ENCODE measurements at regions not wholly inside any gene's neighbourhood (a gene's known extent, or its start where the extent isn't known, plus 50 kb on each side); places are given as distances from the start of the nearest gene placed in this dataset.

- H3K4me2 ChIP-seq (ENCODE audit: low read length), result no peak overlapping the region
- no peak for TF ChIP-seq EZH2phosphoT487 (IDR thresholded peaks at IDR 0.05; ENCODE audit: borderline replicate concordance, low read length)
- no peak for TF ChIP-seq CTCF (IDR thresholded peaks at IDR 0.05; ENCODE audit: low read depth, low read length, poor library complexity, severe bottlenecking)
- H3K9me3 ChIP-seq (ENCODE audit: control insufficient read depth, insufficient read depth, low read length), result no peaks in the 10 kb centered on the region
- no peaks in the 10 kb centered on the region for H3F3A ChIP-seq (ENCODE audit: control insufficient read depth, insufficient read depth)
- H3K4me3 ChIP-seq (ENCODE audit: low read length), result no peak overlapping the region
- no peaks in the 10 kb centered on the region for H3K79me2 ChIP-seq (ENCODE audit: control insufficient read depth, low read length)
- no peaks in the 10 kb centered on the region for H3K4me1 ChIP-seq (ENCODE audit: control insufficient read depth, low read length)
- H3K27ac ChIP-seq (ENCODE audit: low read depth, low read length), result no peak overlapping the region
- H4K20me1 ChIP-seq (ENCODE audit: control insufficient read depth, insufficient read depth, low read depth, low read length), result no peaks in the 10 kb centered on the region
- no peaks in the 10 kb centered on the region for H3K36me3 ChIP-seq (ENCODE audit: control insufficient read depth, low read length)
- no peaks in the 10 kb centered on the region for H3K9me2 ChIP-seq (replicated peaks; ENCODE audit: control insufficient read depth, low read length)
- no peaks in the 10 kb centered on the region for H3K27me3 ChIP-seq (ENCODE audit: control insufficient read depth, low read length)
Observed at GRCh38 chr4:124534131-124534530, 178.4 kb downstream of the ANKRD50 start.

- H3K4me2 ChIP-seq (ENCODE audit: low read length), result no peak overlapping the region
- H3K9me2 ChIP-seq (replicated peaks; ENCODE audit: control insufficient read depth, low read length), result no peaks in the 10 kb centered on the region
- H3F3A ChIP-seq (ENCODE audit: control insufficient read depth, insufficient read depth), result no peaks in the 10 kb centered on the region
- no peaks in the 10 kb centered on the region for H3K4me1 ChIP-seq (ENCODE audit: control insufficient read depth, low read length)
- TF ChIP-seq CTCF (IDR thresholded peaks at IDR 0.05; ENCODE audit: low read depth, low read length, poor library complexity, severe bottlenecking) (no peak), EZH2phosphoT487 (IDR thresholded peaks at IDR 0.05; ENCODE audit: borderline replicate concordance, low read length) (no peak)
- no peaks in the 10 kb centered on the region for H3K36me3 ChIP-seq (ENCODE audit: control insufficient read depth, low read length)
- no peak overlapping the region for H3K4me3 ChIP-seq (ENCODE audit: low read length)
- H3K79me2 ChIP-seq (ENCODE audit: control insufficient read depth, low read length), result no peaks in the 10 kb centered on the region
- no peaks in the 10 kb centered on the region for H3K27me3 ChIP-seq (ENCODE audit: control insufficient read depth, low read length)
- H3K27ac ChIP-seq (ENCODE audit: low read depth, low read length), result no peak overlapping the region
- no peaks in the 10 kb centered on the region for H4K20me1 ChIP-seq (ENCODE audit: control insufficient read depth, insufficient read depth, low read depth, low read length)
- no peaks in the 10 kb centered on the region for H3K9me3 ChIP-seq (ENCODE audit: control insufficient read depth, insufficient read depth, low read length)
Observed at GRCh38 chr4:124535003-124535402, 177.5 kb downstream of the ANKRD50 start.

- Histone ChIP-seq H3K79me2 (ENCODE audit: control insufficient read depth, low read length) (no peaks in the 10 kb centered on the region), H3K27ac (ENCODE audit: low read depth, low read length) (no peak overlapping the region), H3K9me2 (replicated peaks; ENCODE audit: control insufficient read depth, low read length) (no peaks in the 10 kb centered on the region), H3K4me2 (ENCODE audit: low read length) (no peak overlapping the region), H3K4me1 (ENCODE audit: control insufficient read depth, low read length) (no peaks in the 10 kb centered on the region), H3F3A (ENCODE audit: control insufficient read depth, insufficient read depth) (no peaks in the 10 kb centered on the region), H3K27me3 (ENCODE audit: control insufficient read depth, low read length) (no peaks in the 10 kb centered on the region), H3K36me3 (ENCODE audit: control insufficient read depth, low read length) (no peaks in the 10 kb centered on the region), H4K20me1 (ENCODE audit: control insufficient read depth, insufficient read depth, low read depth, low read length) (no peaks in the 10 kb centered on the region), H3K4me3 (ENCODE audit: low read length) (no peak overlapping the region), H3K9me3 (ENCODE audit: control insufficient read depth, insufficient read depth, low read length) (no peaks in the 10 kb centered on the region)
- TF ChIP-seq EZH2phosphoT487 (IDR thresholded peaks at IDR 0.05; ENCODE audit: borderline replicate concordance, low read length) (no peak), CTCF (IDR thresholded peaks at IDR 0.05; ENCODE audit: low read depth, low read length, poor library complexity, severe bottlenecking) (no peak)
Observed at GRCh38 chr4:124536946-124537345, 175.6 kb downstream of the ANKRD50 start.

- Histone ChIP-seq H3K4me3 (ENCODE audit: low read length) (no peak overlapping the region), H3K36me3 (ENCODE audit: control insufficient read depth, low read length) (no peaks in the 10 kb centered on the region), H3K4me1 (ENCODE audit: control insufficient read depth, low read length) (no peaks in the 10 kb centered on the region), H3F3A (ENCODE audit: control insufficient read depth, insufficient read depth) (no peaks in the 10 kb centered on the region), H3K27me3 (ENCODE audit: control insufficient read depth, low read length) (no peaks in the 10 kb centered on the region), H3K9me3 (ENCODE audit: control insufficient read depth, insufficient read depth, low read length) (no peaks in the 10 kb centered on the region), H3K79me2 (ENCODE audit: control insufficient read depth, low read length) (no peaks in the 10 kb centered on the region), H3K9me2 (replicated peaks; ENCODE audit: control insufficient read depth, low read length) (no peaks in the 10 kb centered on the region), H3K4me2 (ENCODE audit: low read length) (no peak overlapping the region), H3K27ac (ENCODE audit: low read depth, low read length) (no peak overlapping the region), H4K20me1 (ENCODE audit: control insufficient read depth, insufficient read depth, low read depth, low read length) (no peaks in the 10 kb centered on the region)
- TF ChIP-seq CTCF (IDR thresholded peaks at IDR 0.05; ENCODE audit: low read depth, low read length, poor library complexity, severe bottlenecking) (no peak), EZH2phosphoT487 (IDR thresholded peaks at IDR 0.05; ENCODE audit: borderline replicate concordance, low read length) (no peak)
Observed at GRCh38 chr4:124537971-124538370, 174.6 kb downstream of the ANKRD50 start.

Data from DOHH2 (cell line).